HEK293 (cell line): ENCODE measurements at regions not wholly inside any gene's neighbourhood (a gene's known extent, or its start where the extent isn't known, plus 50 kb on each side); places are given as distances from the start of the nearest gene placed in this dataset.

ENCODE experiments used
- CTCF ChIA-PET: fragments of 350-600 bp; formaldehyde crosslinking; extraction: SDS; loops from one replicate; lab custom pipeline; 2021; ENCODE audit warnings: antibody characterized with exemption; lab: Yijun Ruan, JAX
- POLR2A ChIA-PET: fragments of 300-600 bp; formaldehyde crosslinking; extraction: SDS; loops from one replicate; lab custom pipeline; 2020; ENCODE audit warnings: antibody characterized with exemption, inconsistent platforms; lab: Yijun Ruan, JAX
- H3K27ac ChIP-seq: fragments of 200-500 bp; sonication (Bioruptor generic); 2 replicates; pipeline ENCODE4 v1.5.1; 2014; ENCODE audit warnings: low read depth, low read length, control low read depth, inconsistent platforms; ENCODE audit errors: extremely low read depth
- H3K36me3 ChIP-seq, 2 experiments: fragments of 200-500 bp in 1 of 2; sonication (Bioruptor generic) in 1 of 2; 1 replicate in 1 of 2; 2 replicates in 1 of 2; pipeline ENCODE4 v1.5.1; 2014 to 2017; ENCODE audit warnings: inconsistent platforms in 2 of 2, low read length in 2 of 2; ENCODE audit not compliant: control insufficient read depth in 2 of 2, insufficient read depth in 1 of 2
- H3K4me1 ChIP-seq: fragments of 200-500 bp; sonication (Bioruptor generic); 2 replicates; pipeline ENCODE4 v1.5.1; 2014; ENCODE audit warnings: mild to moderate bottlenecking, low read length, inconsistent platforms; ENCODE audit not compliant: control insufficient read depth, insufficient read depth
- H3K4me3 ChIP-seq: 2 replicates; pipeline ENCODE4 v1.5.1; 2011; ENCODE audit warnings: low read depth, mild to moderate bottlenecking, control low read depth, low read length, moderate library complexity
- H3K9me3 ChIP-seq: fragments of 200-500 bp; sonication (Bioruptor generic); 2 replicates; pipeline ENCODE4 v1.5.1; 2014; ENCODE audit warnings: low read depth, low read length, inconsistent platforms; ENCODE audit not compliant: control insufficient read depth, insufficient read depth
- CTCF ChIP-seq: fragments of 450-650 bp; formaldehyde crosslinking; IDR thresholded peaks from 2 replicates; pipeline ENCODE4 v1.5.1; 2016; ENCODE audit warnings: missing biosample characterization, missing genetic modification characterization
- EGR2 ChIP-seq: fragments of 450-650 bp; formaldehyde crosslinking; IDR thresholded peaks from 2 replicates; pipeline ENCODE4 v1.5.1; 2016; ENCODE audit warnings: low read depth, missing biosample characterization, missing genetic modification characterization
- GLIS1 ChIP-seq: fragments of 450-650 bp; formaldehyde crosslinking; IDR thresholded peaks from 2 replicates; pipeline ENCODE4 v1.5.1; 2016; ENCODE audit warnings: missing biosample characterization, missing genetic modification characterization
- GLIS2 ChIP-seq: fragments of 450-650 bp; formaldehyde crosslinking; IDR thresholded peaks from 2 replicates; pipeline ENCODE4 v1.5.1; 2016; ENCODE audit warnings: missing biosample characterization, missing genetic modification characterization
- IKZF3 ChIP-seq: fragments of 450-650 bp; IDR thresholded peaks from 2 replicates; pipeline ENCODE4 v1.5.0; 2018; ENCODE audit warnings: missing biosample characterization, mild to moderate bottlenecking, missing genetic modification characterization, moderate library complexity
- KLF1 ChIP-seq: fragments of 450-650 bp; formaldehyde crosslinking; IDR thresholded peaks from 2 replicates; pipeline ENCODE4 v1.5.1; 2016; ENCODE audit warnings: missing biosample characterization, missing genetic modification characterization
- PATZ1 ChIP-seq: fragments of 450-650 bp; formaldehyde crosslinking; IDR thresholded peaks from 2 replicates; pipeline ENCODE4 v1.5.1; 2016; ENCODE audit warnings: missing biosample characterization, missing genetic modification characterization
- REPIN1 ChIP-seq: fragments of 450-650 bp; formaldehyde crosslinking; IDR thresholded peaks from 2 replicates; pipeline ENCODE4 v1.5.1; 2017; ENCODE audit warnings: missing biosample characterization, missing genetic modification characterization, low read depth
- TCF7L2 ChIP-seq: IDR thresholded peaks from 2 replicates; pipeline ENCODE4 v1.6.1; 2011; ENCODE audit warnings: low read depth, mild to moderate bottlenecking, inconsistent platforms, low read length, moderate library complexity, borderline replicate concordance
- ZBTB17 ChIP-seq: fragments of 450-650 bp; formaldehyde crosslinking; IDR thresholded peaks from 2 replicates; pipeline ENCODE4 v1.5.1; 2016; ENCODE audit warnings: missing biosample characterization, missing genetic modification characterization
- ZBTB20 ChIP-seq: fragments of 450-650 bp; formaldehyde crosslinking; IDR thresholded peaks from 2 replicates; pipeline ENCODE4 v1.5.1; 2016; ENCODE audit warnings: missing biosample characterization, missing genetic modification characterization
- ZBTB44 ChIP-seq: fragments of 450-650 bp; IDR thresholded peaks from 2 replicates; pipeline ENCODE4 v1.5.1; 2018; ENCODE audit warnings: missing biosample characterization, mild to moderate bottlenecking, missing genetic modification characterization
- ZBTB48 ChIP-seq: fragments of 450-650 bp; formaldehyde crosslinking; IDR thresholded peaks from 2 replicates; pipeline ENCODE4 v1.5.1; 2016; ENCODE audit warnings: missing biosample characterization, missing genetic modification characterization
- ZBTB6 ChIP-seq: fragments of 450-650 bp; formaldehyde crosslinking; IDR thresholded peaks from 2 replicates; pipeline ENCODE4 v1.5.1; 2017; ENCODE audit warnings: missing biosample characterization, missing genetic modification characterization
- ZBTB8A ChIP-seq: fragments of 450-650 bp; formaldehyde crosslinking; IDR thresholded peaks from 2 replicates; pipeline ENCODE4 v1.5.1; 2016; ENCODE audit warnings: missing biosample characterization, missing genetic modification characterization
- ZFHX2 ChIP-seq: fragments of 450-650 bp; formaldehyde crosslinking; conservative IDR thresholded peaks from 2 replicates; pipeline ENCODE4 v1.5.1; 2016; ENCODE audit warnings: missing biosample characterization, missing genetic modification characterization
- ZIC2 ChIP-seq: fragments of 450-650 bp; formaldehyde crosslinking; IDR thresholded peaks from 2 replicates; pipeline ENCODE4 v1.5.1; 2016; ENCODE audit warnings: missing biosample characterization, missing genetic modification characterization
- ZNF26 ChIP-seq: fragments of 450-650 bp; formaldehyde crosslinking; IDR thresholded peaks from 2 replicates; pipeline ENCODE4 v1.5.1; 2016; ENCODE audit warnings: missing biosample characterization, missing genetic modification characterization
- ZNF341 ChIP-seq: fragments of 450-650 bp; formaldehyde crosslinking; IDR thresholded peaks from 2 replicates; pipeline ENCODE4; 2016; ENCODE audit warnings: low read depth, missing biosample characterization, missing genetic modification characterization
- ZNF350 ChIP-seq: fragments of 450-650 bp; formaldehyde crosslinking; IDR thresholded peaks from 2 replicates; pipeline ENCODE4 v1.5.0; 2017; ENCODE audit warnings: missing biosample characterization, mild to moderate bottlenecking, missing genetic modification characterization
- ZNF391 ChIP-seq: fragments of 450-650 bp; formaldehyde crosslinking; IDR thresholded peaks from 2 replicates; pipeline ENCODE4 v1.5.1; 2016; ENCODE audit warnings: low read depth, missing biosample characterization, missing genetic modification characterization, borderline replicate concordance
- ZNF398 ChIP-seq: fragments of 450-650 bp; formaldehyde crosslinking; IDR thresholded peaks from 2 replicates; pipeline ENCODE4 v1.5.1; 2017; ENCODE audit warnings: missing biosample characterization, missing genetic modification characterization
- ZNF423 ChIP-seq: fragments of 450-650 bp; formaldehyde crosslinking; IDR thresholded peaks from 2 replicates; pipeline ENCODE4 v1.5.1; 2016; ENCODE audit warnings: missing biosample characterization, missing genetic modification characterization
- ZNF514 ChIP-seq: fragments of 450-650 bp; formaldehyde crosslinking; IDR thresholded peaks from 2 replicates; pipeline ENCODE4 v1.5.1; 2016; ENCODE audit warnings: missing biosample characterization, missing genetic modification characterization
- ZNF521 ChIP-seq: fragments of 450-650 bp; formaldehyde crosslinking; IDR thresholded peaks from 2 replicates; pipeline ENCODE4 v1.5.1; 2017; ENCODE audit warnings: missing biosample characterization, mild to moderate bottlenecking, missing genetic modification characterization
- ZNF600 ChIP-seq: fragments of 450-650 bp; formaldehyde crosslinking; IDR thresholded peaks from 2 replicates; pipeline ENCODE4 v1.5.1; 2016; ENCODE audit warnings: missing biosample characterization, missing genetic modification characterization
- ZNF777 ChIP-seq: fragments of 450-650 bp; formaldehyde crosslinking; IDR thresholded peaks from 2 replicates; pipeline ENCODE4 v1.5.1; 2017; ENCODE audit warnings: missing biosample characterization, missing genetic modification characterization, borderline replicate concordance

GRCh38 chr16:85238233-85238647, 126.0 kb upstream of the CIBAR2 start:
- ChIA-PET POLR2A (no interaction called here), CTCF (interaction anchor here (0.6 to 0.7 kb wide), 2 partner anchors 48 to 1112 kb away, joined by 3 to 6 read pairs; no protein-coding TSS in a partner anchor)
- Histone ChIP-seq H3K9me3 (no peaks in the 10 kb centered on the region), H3K36me3 (no peaks in the 10 kb centered on the region), H3K4me3 (no peak overlapping the region), H3K27ac (no peak overlapping the region), H3K4me1 (peaks cover 2% of the 10 kb centered on the region; the same call in 1 of the 2 replicates)
- no peak for TF ChIP-seq TCF7L2
- peak; percentile 48 for TF ChIP-seq ZBTB17 (tag by site-specific recombination)
- TF ChIP-seq ZBTB8A (tag by site-specific recombination): peak; percentile 90
- TF ChIP-seq ZNF26: no peak
- peak; percentile 92 for TF ChIP-seq ZNF398 (tag by site-specific recombination)
- TF ChIP-seq ZIC2 (tag by site-specific recombination): peak; percentile 97
- peak; percentile 73 for TF ChIP-seq ZNF341
- no peak for TF ChIP-seq REPIN1 (tag by site-specific recombination)
- no peak for TF ChIP-seq ZNF391 (tag by site-specific recombination)
- no peak for TF ChIP-seq ZNF777 (tag by site-specific recombination)
- no peak for TF ChIP-seq ZNF521 (tag by site-specific recombination)
- TF ChIP-seq GLIS1 (tag by site-specific recombination): peak; percentile 88
- TF ChIP-seq ZNF600 (tag by site-specific recombination): peak; percentile 82
- peak; percentile 71 for TF ChIP-seq ZFHX2 (tag by site-specific recombination)
- peak; percentile 52; the same call in 1 of the 2 replicates for TF ChIP-seq IKZF3
- 0 out of 2 replicates have a peak, but pooled peaks have one; percentile 43 for TF ChIP-seq ZBTB44 (tag by site-specific recombination)
- no peak for TF ChIP-seq ZNF350
- TF ChIP-seq CTCF: peak; percentile 73
- TF ChIP-seq PATZ1: peak; percentile 70
- peak; percentile 50 for TF ChIP-seq ZBTB48 (tag by site-specific recombination)
- peak; percentile 84 for TF ChIP-seq EGR2 (tag by site-specific recombination)
- peak; percentile 93 for TF ChIP-seq ZBTB20 (tag by site-specific recombination)
- peak; percentile 70; the same call in 1 of the 2 replicates for TF ChIP-seq ZNF423 (tag by site-specific recombination)
- TF ChIP-seq KLF1 (tag by site-specific recombination): peak; percentile 67
- TF ChIP-seq ZNF514 (tag by site-specific recombination): no peak
- peak; percentile 58; the same call in 1 of the 2 replicates for TF ChIP-seq GLIS2
- TF ChIP-seq ZBTB6 (tag by site-specific recombination): peak; percentile 31; the same call in 1 of the 2 replicates
